ENCODE measurements at regions not wholly inside any gene's neighbourhood (a gene's known extent, or its start where the extent isn't known, plus 50 kb on each side); places are given as distances from the start of the nearest gene placed in this dataset.

DNA sequence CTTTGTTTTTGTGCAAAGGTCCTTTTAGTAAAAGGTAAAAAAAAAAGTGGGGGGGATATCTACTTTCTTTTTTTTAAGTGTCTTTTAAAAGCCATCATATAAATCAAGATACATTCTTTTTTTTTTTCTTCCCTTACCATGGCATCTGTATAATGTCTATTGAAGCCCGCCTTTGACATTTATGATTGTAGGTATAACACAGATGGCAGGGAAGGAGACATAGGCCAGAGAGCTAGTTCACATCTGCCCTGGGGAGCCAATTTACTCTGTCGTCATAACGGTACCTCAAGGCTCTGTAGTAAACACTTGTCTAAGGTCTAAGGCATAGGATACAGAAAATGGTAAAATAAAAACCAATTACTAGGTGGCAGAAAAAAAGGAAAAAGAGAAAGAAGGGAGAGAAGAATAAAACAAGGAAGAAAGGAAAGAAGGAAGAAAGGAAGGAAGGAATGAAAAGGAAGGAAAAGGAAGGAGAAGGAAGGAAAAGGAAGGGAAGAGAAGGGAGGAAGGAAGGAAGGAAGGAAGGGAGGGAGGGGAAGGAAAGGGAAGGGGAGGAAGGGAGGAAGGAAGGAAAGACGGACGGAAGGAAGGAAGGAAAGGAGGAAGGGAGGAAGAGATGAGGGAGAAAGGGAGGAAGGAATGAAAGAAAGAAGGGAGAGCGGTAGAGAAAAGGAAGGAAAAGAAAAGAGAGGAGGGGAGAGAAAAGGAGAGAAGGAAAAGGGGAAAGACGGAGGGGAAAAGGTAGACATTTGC, 343.5 kb downstream of the RBM43 start:
- Histone ChIP-seq H3K4me2 (ENCODE audit: insufficient read depth, low read length) (no peak overlapping the region), H3K9ac (replicated peaks; ENCODE audit: extremely low read depth, insufficient read depth, low read length) (no peak overlapping the region), H3K79me2 (ENCODE audit: control insufficient read depth, insufficient read depth, low read length) (no peaks in the 10 kb centered on the region), H3K36me3 (ENCODE audit: control insufficient read depth in 2 of 2, extremely low read depth in 1 of 2, insufficient read depth in 2 of 2, low read length in 2 of 2) (no peaks in the 10 kb centered on the region), H4K20me1 (replicated peaks; ENCODE audit: control insufficient read depth, extremely low read depth, insufficient read depth, low read length) (no peaks in the 10 kb centered on the region), H3K4me1 (ENCODE audit: control insufficient read depth, extremely low read depth, insufficient read depth, low read length) (no peaks in the 10 kb centered on the region), H3K27ac (ENCODE audit: insufficient read depth, low read depth, low read length) (no peak overlapping the region), H3K27me3 (ENCODE audit: control insufficient read depth in 2 of 2, insufficient read depth in 2 of 2, low read length in 2 of 2) (peaks cover 0 to 2% of the 10 kb centered on the region in 2 experiments), H3K9me1 (replicated peaks; ENCODE audit: control insufficient read depth, extremely low read depth, insufficient read depth, low read length) (no peaks in the 10 kb centered on the region), H3K4me3 (replicated peaks in 1 of 3; ENCODE audit: insufficient read depth in 1 of 3, low read depth in 1 of 3, low read length in 3 of 3) (no peak overlapping the region), H2AFZ (ENCODE audit: low read depth, low read length) (no peak overlapping the region), H3K9me3 (replicated peaks; ENCODE audit: control insufficient read depth, insufficient read depth, low read length) (no peaks in the 10 kb centered on the region)
- no TSS peak for BruUV-seq (replicated peaks)
- CTCF ChIA-PET, result no interaction called here
- DNase-seq (ENCODE audit: low read depth, low spot score) (no peak), FAIRE-seq (no peak)
- POLR2A ChIA-PET, result no interaction called here
- TF ChIP-seq MYC (IDR thresholded peaks at IDR 0.05; ENCODE audit: low read depth, low read length) (no peak), JUN (IDR thresholded peaks at IDR 0.05; ENCODE audit: borderline replicate concordance, insufficient read depth, insufficient read length, low read depth) (no peak), POLR2AphosphoS5 (IDR thresholded peaks at IDR 0.05; ENCODE audit: insufficient read depth, low read depth, low read length) (no peak), FOS (IDR thresholded peaks at IDR 0.05; ENCODE audit: borderline replicate concordance, insufficient read depth, low read length) (no peak), GATA2 (IDR thresholded peaks at IDR 0.05; ENCODE audit: insufficient read depth, insufficient read length, low read depth, low read length) (no peak), POLR2A (IDR thresholded peaks at IDR 0.05; ENCODE audit: low read depth, low read length) (no peak), EZH2 (IDR thresholded peaks at IDR 0.05; ENCODE audit: borderline replicate concordance, low read depth, low read length, severe bottlenecking) (no peak)
- TF ChIP-seq, protein P1, sequence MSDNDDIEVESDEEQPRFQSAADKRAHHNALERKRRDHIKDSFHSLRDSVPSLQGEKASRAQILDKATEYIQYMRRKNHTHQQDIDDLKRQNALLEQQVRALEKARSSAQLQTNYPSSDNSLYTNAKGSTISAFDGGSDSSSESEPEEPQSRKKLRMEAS (IDR thresholded peaks at IDR 0.05; ENCODE audit: insufficient read depth, insufficient read length), result no peak
- dilution Hi-C loops (cut with MboI; ENCODE audit: extremely low pct_ligation_motif_present, low sequenced_read_pairs), result no loop called here
- intact Hi-C loops (cut with micrococcal nuclease), result no loop called here

Data from endothelial cell of umbilical vein (primary cell).